Psoas muscle (tissue), 7 donors: ENCODE measurements at regions not wholly inside any gene's neighbourhood (a gene's known extent, or its start where the extent isn't known, plus 50 kb on each side); places are given as distances from the start of the nearest gene placed in this dataset.

ENCODE experiments used
- ATAC-seq, 4 donors: fragments of 200-7000 bp; cut with Tn5 transposase; one replicate each; pipeline ENCODE4 v1.9.1; 2020; ENCODE audit warnings: moderate library complexity in 3 of 4, mild to moderate bottlenecking in 2 of 4
- DNase-seq, 2 donors: peaks; one replicate each; pipeline ENCODE4 v3.0.0-alpha.2; 2020
- H3K27ac ChIP-seq: fragments of 200-600 bp; one replicate; pipeline ENCODE4 v1.8.0; 2022
- H3K27me3 ChIP-seq, 3 donors: fragments of 200-600 bp in 1 of 3; one replicate each; pipeline versions ENCODE4 v1.6.1 to v1.8.0; 2013 to 2022; ENCODE audit warnings: low read length in 2 of 3, mild to moderate bottlenecking in 2 of 3, moderate library complexity in 1 of 3; ENCODE audit not compliant: insufficient read depth in 3 of 3
- H3K36me3 ChIP-seq, 2 donors: fragments of 200-600 bp in 1 of 2; one replicate each; pipeline versions ENCODE4 v1.6.1 to v1.8.0; 2013 to 2022; ENCODE audit warnings: low read depth in 1 of 2, mild to moderate bottlenecking in 1 of 2, moderate library complexity in 1 of 2; ENCODE audit not compliant: insufficient read depth in 1 of 2
- H3K4me1 ChIP-seq: fragments of 200-600 bp; one replicate; pipeline ENCODE4 v1.8.0; 2022
- H3K4me3 ChIP-seq: fragments of 200-600 bp; one replicate; pipeline ENCODE4 v1.8.0; 2022; ENCODE audit warnings: mild to moderate bottlenecking
- H3K9me3 ChIP-seq: fragments of 200-600 bp; one replicate; pipeline ENCODE4 v1.8.0; 2022
- WGBS, 3 donors: extraction: QIAGEN DNeasy Blood & Tissue Kit; methylation state at CpG; one replicate each; pipeline versions ENCODE4 v1.1.6 to v1.1.7; 2013; 5-methylcytosine and 5-hydroxymethylcytosine counted together
- intact Hi-C, 2 donors: fragments of 100-400 bp; cut with DNase I; formaldehyde crosslinking; loops; one replicate each; pipeline versions ENCODE4 v1.11.0 to v1.14.2; 2022
- TF ChIP-seq, protein P1 (sequence below): fragments of 200-600 bp; IDR thresholded peaks from one replicate; pipeline ENCODE4 v1.8.0; 2022; ENCODE audit warnings: antibody characterized with exemption
- donor health status: healthy with polysubstance abuse.
- donor health status: DM: no; HTN: no; CAD: no; lungs with moderate emphysema.
- donor health status: Bipolar disorder and iron deficiency.
- donor health status: healthy.
- donor health status: DM: yes; HTN: yes; CAD: no.
- donor health status: DM: no; HTN: no; CAD: no.
- donor health status: DM: yes; HTN: yes; CAD: no.

GRCh38 chr2:223519471-223519870 lies 82.7 kb downstream of the SCG2 start:
- DNase-seq (no peak), ATAC-seq (no peak)
- Histone ChIP-seq H3K27me3 (peaks cover 0 to 2% (median 0%) of the 10 kb centered on the region in 3 donors), H3K27ac (no peak overlapping the region), H3K4me3 (no peak overlapping the region), H3K36me3 (no peaks in the 10 kb centered on the region), H3K4me1 (no peaks in the 10 kb centered on the region), H3K9me3 (no peaks in the 10 kb centered on the region)
- intact Hi-C loops: no loop called here
- TF ChIP-seq, protein P1, sequence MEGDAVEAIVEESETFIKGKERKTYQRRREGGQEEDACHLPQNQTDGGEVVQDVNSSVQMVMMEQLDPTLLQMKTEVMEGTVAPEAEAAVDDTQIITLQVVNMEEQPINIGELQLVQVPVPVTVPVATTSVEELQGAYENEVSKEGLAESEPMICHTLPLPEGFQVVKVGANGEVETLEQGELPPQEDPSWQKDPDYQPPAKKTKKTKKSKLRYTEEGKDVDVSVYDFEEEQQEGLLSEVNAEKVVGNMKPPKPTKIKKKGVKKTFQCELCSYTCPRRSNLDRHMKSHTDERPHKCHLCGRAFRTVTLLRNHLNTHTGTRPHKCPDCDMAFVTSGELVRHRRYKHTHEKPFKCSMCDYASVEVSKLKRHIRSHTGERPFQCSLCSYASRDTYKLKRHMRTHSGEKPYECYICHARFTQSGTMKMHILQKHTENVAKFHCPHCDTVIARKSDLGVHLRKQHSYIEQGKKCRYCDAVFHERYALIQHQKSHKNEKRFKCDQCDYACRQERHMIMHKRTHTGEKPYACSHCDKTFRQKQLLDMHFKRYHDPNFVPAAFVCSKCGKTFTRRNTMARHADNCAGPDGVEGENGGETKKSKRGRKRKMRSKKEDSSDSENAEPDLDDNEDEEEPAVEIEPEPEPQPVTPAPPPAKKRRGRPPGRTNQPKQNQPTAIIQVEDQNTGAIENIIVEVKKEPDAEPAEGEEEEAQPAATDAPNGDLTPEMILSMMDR: no peak

- Histone ChIP-seq H3K27me3 (no peaks in the 10 kb centered on the region), H3K4me1 (no peaks in the 10 kb centered on the region), H3K36me3 (no peaks in the 10 kb centered on the region), H3K4me3 (no peak overlapping the region), H3K27ac (no peak overlapping the region), H3K9me3 (no peaks in the 10 kb centered on the region)
- TF ChIP-seq, protein P1: no peak
- DNase-seq: no peak
- intact Hi-C loops: no loop called here
- no peak for ATAC-seq
- WGBS, 3 donors: 29 to 48% (median 44%) methylated on average over 2 of the region's 2 CpGs
These were observed 79.4 kb downstream of the SCG2 start for GRCh38 chr2:223522796-223523195.

- intact Hi-C loops: no loop called here
- no peaks in the 10 kb centered on the region for H3K4me1 ChIP-seq
- no peak overlapping the region for H3K4me3 ChIP-seq
- DNase-seq (no peak), ATAC-seq (no peak)
- H3K27ac ChIP-seq: no peak overlapping the region
- no peaks in the 10 kb centered on the region for H3K9me3 ChIP-seq
- WGBS, 3 donors: 55 to 67% (median 60%) methylated on average over 4 of the region's 4 CpGs
- H3K27me3 ChIP-seq: no peaks in the 10 kb centered on the region
- TF ChIP-seq, protein P1: no peak
- no peaks in the 10 kb centered on the region for H3K36me3 ChIP-seq
These were observed 78.6 kb downstream of the SCG2 start for GRCh38 chr2:223523551-223524001.

DNA sequence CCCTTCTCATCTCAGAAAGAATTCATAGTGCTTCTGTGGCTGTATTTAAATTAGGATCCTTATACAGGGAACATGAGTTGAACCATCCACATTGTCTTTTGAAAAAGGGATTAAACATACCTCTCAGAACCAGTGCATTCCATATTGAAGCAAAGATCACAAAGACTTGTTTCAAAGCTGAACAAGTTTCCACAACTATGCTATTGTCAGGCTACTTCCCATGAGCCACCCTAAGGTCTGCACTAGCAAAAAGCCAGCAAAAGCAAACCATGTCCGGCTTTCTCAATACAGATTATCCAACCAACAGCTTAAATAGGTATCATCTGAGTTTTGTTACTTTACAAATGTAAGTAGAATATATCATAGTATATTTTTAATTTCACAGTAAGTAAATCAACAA lies 78.1 kb downstream of the SCG2 start:
- no peaks in the 10 kb centered on the region for H3K4me1 ChIP-seq
- intact Hi-C loops: no loop called here
- TF ChIP-seq, protein P1: no peak
- H3K9me3 ChIP-seq: no peaks in the 10 kb centered on the region
- DNase-seq: no peak
- no peak overlapping the region for H3K4me3 ChIP-seq
- H3K27me3 ChIP-seq: no peaks in the 10 kb centered on the region
- H3K27ac ChIP-seq: no peak overlapping the region
- no peaks in the 10 kb centered on the region for H3K36me3 ChIP-seq
- WGBS, 3 donors: 92 to 95% (median 94%) methylated on average over 1 of the region's 1 CpG
- no peak for ATAC-seq

DNA sequence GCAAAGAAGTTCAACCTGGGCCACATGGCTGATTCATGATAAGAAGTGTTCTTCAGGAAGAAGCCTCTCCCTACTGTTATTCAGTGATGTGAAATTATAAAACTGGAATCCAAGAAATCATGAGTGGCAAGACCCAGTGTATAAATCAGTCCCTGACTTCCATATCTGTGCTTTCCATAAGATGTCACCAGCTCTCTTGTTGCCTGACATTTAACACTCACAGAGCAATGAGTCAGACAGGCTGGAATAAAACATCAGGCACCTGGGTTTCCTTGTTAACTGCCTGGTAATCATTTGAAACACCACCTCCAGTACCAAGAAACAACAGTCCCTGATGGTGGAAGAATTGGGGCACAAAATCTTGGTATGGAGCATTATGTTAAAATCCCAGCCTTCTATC lies 76.1 kb downstream of the SCG2 start:
- H3K4me1 ChIP-seq: no peaks in the 10 kb centered on the region
- H3K27me3 ChIP-seq: no peaks in the 10 kb centered on the region
- DNase-seq (no peak), ATAC-seq (no peak)
- no peak overlapping the region for H3K4me3 ChIP-seq
- intact Hi-C loops: no loop called here
- TF ChIP-seq, protein P1: no peak
- no peaks in the 10 kb centered on the region for H3K9me3 ChIP-seq
- no peak overlapping the region for H3K27ac ChIP-seq
- no peaks in the 10 kb centered on the region for H3K36me3 ChIP-seq
